AG04450 (cell line): ENCODE measurements at regions not wholly inside any gene's neighbourhood (a gene's known extent, or its start where the extent isn't known, plus 50 kb on each side); places are given as distances from the start of the nearest gene placed in this dataset.

Experiments used
- CTCF ChIA-PET: fragments of 300-600, 350-600 bp; formaldehyde crosslinking; extraction: SDS; loops from one replicate; lab custom pipeline; 2022; ENCODE audit warnings: antibody characterized with exemption, inconsistent platforms; lab: Charles Lee
- POLR2A ChIA-PET: fragments of 350-600 bp; formaldehyde crosslinking; extraction: SDS; loops from one replicate; lab custom pipeline; 2021; ENCODE audit warnings: antibody characterized with exemption, inconsistent platforms; lab: Yijun Ruan, JAX
- DNase-seq: peaks from one replicate; pipeline ENCODE4 v3.0.0-alpha.2; 2011; ENCODE audit warnings: low read depth, low spot score
- H3K27ac ChIP-seq: one replicate; pipeline ENCODE4 v1.5.1; 2012; ENCODE audit warnings: low read depth, low read length, control low read depth
- H3K27me3 ChIP-seq: one replicate; pipeline ENCODE4 v1.6.0; 2012; ENCODE audit warnings: low read length; ENCODE audit not compliant: control insufficient read depth, insufficient read depth
- H3K4me3 ChIP-seq: 2 replicates; pipeline ENCODE4 v1.5.1; 2011; ENCODE audit warnings: mild to moderate bottlenecking, low read depth, low read length, control low read depth
- H3K9me3 ChIP-seq: 2 replicates; pipeline ENCODE4 v1.5.1; 2012; ENCODE audit warnings: low read length; ENCODE audit not compliant: control insufficient read depth, insufficient read depth
- CTCF ChIP-seq: IDR thresholded peaks from 2 replicates; pipeline ENCODE4 v1.5.1; 2011; ENCODE audit warnings: low read depth, low read length, control low read depth, inconsistent platforms

- Histone ChIP-seq H3K27ac (no peak overlapping the region), H3K27me3 (no peaks in the 10 kb centered on the region), H3K4me3 (no peak overlapping the region), H3K9me3 (no peaks in the 10 kb centered on the region)
- TF ChIP-seq CTCF = no peak
- ChIA-PET POLR2A (no interaction called here), CTCF (interaction anchor here (0.5 to 1.6 kb wide), 2 partner anchors 1073 to 1403 kb away, joined by 3 to 6 read pairs; no protein-coding TSS in a partner anchor)
- no peak for DNase-seq
These were observed 259.6 kb downstream of the PTBP2 start for GRCh38 chr1:96981181-96981580.

GRCh38 chr1:96982118-96982517, 260.5 kb downstream of the PTBP2 start:
- ChIA-PET POLR2A (no interaction called here), CTCF (no interaction called here)
- H3K4me3 ChIP-seq = no peak overlapping the region
- no peak overlapping the region for H3K27ac ChIP-seq
- no peak for DNase-seq
- no peaks in the 10 kb centered on the region for H3K27me3 ChIP-seq
- no peaks in the 10 kb centered on the region for H3K9me3 ChIP-seq
- no peak for TF ChIP-seq CTCF

- H3K4me3 ChIP-seq = no peak overlapping the region
- ChIA-PET CTCF (no interaction called here), POLR2A (no interaction called here)
- H3K27ac ChIP-seq = no peak overlapping the region
- no peak for TF ChIP-seq CTCF
- no peaks in the 10 kb centered on the region for H3K27me3 ChIP-seq
- H3K9me3 ChIP-seq = no peaks in the 10 kb centered on the region
- no peak for DNase-seq
These were observed 262.3 kb downstream of the PTBP2 start for GRCh38 chr1:96983866-96984265.

- CTCF ChIA-PET = no interaction called here
- no peak overlapping the region for H3K27ac ChIP-seq
- TF ChIP-seq CTCF = no peak
- H3K4me3 ChIP-seq = no peak overlapping the region
- no peaks in the 10 kb centered on the region for H3K27me3 ChIP-seq
- POLR2A ChIA-PET = no interaction called here
- H3K9me3 ChIP-seq = no peaks in the 10 kb centered on the region
- DNase-seq = no peak
These were observed 265.7 kb downstream of the PTBP2 start for GRCh38 chr1:96987186-96987703.

- H3K27ac ChIP-seq = no peak overlapping the region
- H3K4me3 ChIP-seq = no peak overlapping the region
- H3K9me3 ChIP-seq = no peaks in the 10 kb centered on the region
- no peaks in the 10 kb centered on the region for H3K27me3 ChIP-seq
- POLR2A ChIA-PET = no interaction called here
- no peak for DNase-seq
- CTCF ChIA-PET = no interaction called here
- no peak for TF ChIP-seq CTCF
These were observed 267.7 kb downstream of the PTBP2 start for GRCh38 chr1:96989302-96989701.
